Uterus (tissue), 2 donors: ENCODE measurements at regions not wholly inside any gene's neighbourhood (a gene's known extent, or its start where the extent isn't known, plus 50 kb on each side); places are given as distances from the start of the nearest gene placed in this dataset.

ENCODE experiments used
- CTCF ChIP-seq, 4 experiments: fragments of 200-600 bp in 2 of 4; fragments of 450-650 bp in 2 of 4; sonication (generic) in 2 of 4; IDR thresholded peaks; one replicate each; pipeline ENCODE4 v1.5.1; 2016 to 2019; ENCODE audit warnings: antibody characterized with exemption in 4 of 4, mild to moderate bottlenecking in 2 of 4, moderate library complexity in 1 of 4
- POLR2A ChIP-seq, 2 donors: fragments of 450-650 bp; IDR thresholded peaks; one replicate each; pipeline ENCODE4 v1.6.1; 2016; ENCODE audit warnings: antibody characterized with exemption in 2 of 2, mild to moderate bottlenecking in 1 of 2, moderate library complexity in 1 of 2

DNA sequence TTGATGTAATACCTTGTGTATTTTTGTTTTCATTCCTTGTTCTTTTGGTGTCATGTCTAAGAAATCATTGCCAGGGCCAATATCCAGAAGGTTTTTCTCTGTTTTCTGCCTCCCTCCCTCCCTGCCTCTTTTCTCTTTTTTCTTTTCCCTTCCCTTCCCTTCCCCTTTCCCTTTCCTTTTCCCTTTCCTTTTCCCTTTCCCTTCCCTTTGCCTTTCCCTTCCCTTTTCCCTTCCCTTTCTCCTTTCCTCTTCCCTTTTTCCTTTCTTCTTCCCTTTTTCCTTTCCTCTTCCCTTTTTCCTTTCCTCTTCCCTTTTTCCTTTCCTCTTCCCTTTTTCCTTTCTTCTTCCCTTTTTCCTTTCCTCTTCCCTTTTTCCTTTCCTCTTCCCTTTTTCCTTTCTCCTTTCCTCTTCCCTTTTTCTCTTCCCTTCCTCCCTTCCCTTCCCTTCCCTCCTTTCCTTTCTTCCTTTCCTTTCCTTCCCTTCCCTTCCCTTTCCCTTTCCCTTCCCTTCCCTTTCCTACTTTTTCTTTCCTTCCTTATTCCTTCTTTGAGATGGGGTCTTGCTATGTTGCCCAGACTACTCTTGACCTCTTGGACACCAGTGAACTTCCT lies 646.1 kb downstream of the RAPGEF2 start:
- no peak for TF ChIP-seq POLR2A (IDR thresholded peaks at IDR 0.05)
- TF ChIP-seq CTCF (IDR thresholded peaks at IDR 0.05), result no peak
